ENCODE measurements at regions not wholly inside any gene's neighbourhood (a gene's known extent, or its start where the extent isn't known, plus 50 kb on each side); places are given as distances from the start of the nearest gene placed in this dataset.
"Not testable (repeated sequence)": the region's sequence is repeated elsewhere in the genome, so short reads cannot be mapped to it uniquely, and the experiment has no call there.

DNA sequence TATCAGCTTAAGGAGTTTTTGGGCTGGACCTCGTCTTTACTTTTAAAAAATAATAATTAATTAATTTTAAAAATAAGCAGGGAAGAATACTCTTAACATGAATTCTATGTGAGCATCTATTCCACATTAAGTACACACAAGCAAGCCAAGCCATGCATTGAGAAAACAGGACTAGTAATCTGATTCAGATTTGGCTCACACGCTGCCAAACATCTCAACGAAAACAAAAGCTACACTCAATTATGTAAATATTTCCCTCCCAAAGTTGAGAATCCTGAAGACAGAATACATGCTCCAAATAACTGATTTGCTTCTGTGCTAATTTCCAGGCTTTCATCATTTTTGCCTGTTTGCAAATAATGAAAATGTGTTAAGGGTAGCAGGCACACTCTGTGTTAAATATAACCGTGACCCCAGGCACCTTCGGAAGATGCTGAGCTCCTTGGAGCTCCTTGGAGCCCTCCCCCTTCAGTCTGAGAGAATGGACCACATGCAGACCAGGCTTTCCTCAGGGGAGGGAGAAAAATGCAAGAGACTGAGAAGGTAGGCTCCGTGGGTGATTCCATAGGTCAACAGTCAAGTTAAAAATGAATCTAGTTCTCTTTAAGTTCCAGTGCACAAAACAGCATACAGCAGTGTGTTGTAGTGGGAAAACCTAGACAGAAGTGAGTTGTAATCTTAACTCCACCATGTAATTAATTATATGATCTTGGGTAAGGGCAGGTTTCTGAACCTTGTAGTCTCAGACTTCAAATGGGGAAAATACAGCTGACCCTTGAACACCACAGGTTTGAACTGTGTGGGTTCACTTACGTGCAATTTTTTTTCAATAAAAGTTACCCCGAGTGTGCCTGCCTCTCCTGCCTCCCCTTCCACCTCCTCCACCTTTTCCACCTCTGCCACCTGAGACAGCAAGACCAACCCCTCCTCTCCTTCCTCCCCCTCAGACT is 161.3 kb upstream of the RREB1 start:
- no peak overlapping the region for H3K4me3 ChIP-seq (ENCODE audit: low read depth, low read length)
- TF ChIP-seq, protein P1, sequence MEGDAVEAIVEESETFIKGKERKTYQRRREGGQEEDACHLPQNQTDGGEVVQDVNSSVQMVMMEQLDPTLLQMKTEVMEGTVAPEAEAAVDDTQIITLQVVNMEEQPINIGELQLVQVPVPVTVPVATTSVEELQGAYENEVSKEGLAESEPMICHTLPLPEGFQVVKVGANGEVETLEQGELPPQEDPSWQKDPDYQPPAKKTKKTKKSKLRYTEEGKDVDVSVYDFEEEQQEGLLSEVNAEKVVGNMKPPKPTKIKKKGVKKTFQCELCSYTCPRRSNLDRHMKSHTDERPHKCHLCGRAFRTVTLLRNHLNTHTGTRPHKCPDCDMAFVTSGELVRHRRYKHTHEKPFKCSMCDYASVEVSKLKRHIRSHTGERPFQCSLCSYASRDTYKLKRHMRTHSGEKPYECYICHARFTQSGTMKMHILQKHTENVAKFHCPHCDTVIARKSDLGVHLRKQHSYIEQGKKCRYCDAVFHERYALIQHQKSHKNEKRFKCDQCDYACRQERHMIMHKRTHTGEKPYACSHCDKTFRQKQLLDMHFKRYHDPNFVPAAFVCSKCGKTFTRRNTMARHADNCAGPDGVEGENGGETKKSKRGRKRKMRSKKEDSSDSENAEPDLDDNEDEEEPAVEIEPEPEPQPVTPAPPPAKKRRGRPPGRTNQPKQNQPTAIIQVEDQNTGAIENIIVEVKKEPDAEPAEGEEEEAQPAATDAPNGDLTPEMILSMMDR (IDR thresholded peaks at IDR 0.05; ENCODE audit: low read depth, low read length) = no peak
- peaks cover 22% of the 10 kb centered on the region for H3K9me3 ChIP-seq (ENCODE audit: severe bottlenecking)
- no peak overlapping the region for H3K27ac ChIP-seq
- no peaks in the 10 kb centered on the region for H3K36me3 ChIP-seq
- no peak for DNase-seq
- H3K27me3 ChIP-seq (ENCODE audit: insufficient read depth, low read depth, severe bottlenecking) = no peaks in the 10 kb centered on the region

DNA sequence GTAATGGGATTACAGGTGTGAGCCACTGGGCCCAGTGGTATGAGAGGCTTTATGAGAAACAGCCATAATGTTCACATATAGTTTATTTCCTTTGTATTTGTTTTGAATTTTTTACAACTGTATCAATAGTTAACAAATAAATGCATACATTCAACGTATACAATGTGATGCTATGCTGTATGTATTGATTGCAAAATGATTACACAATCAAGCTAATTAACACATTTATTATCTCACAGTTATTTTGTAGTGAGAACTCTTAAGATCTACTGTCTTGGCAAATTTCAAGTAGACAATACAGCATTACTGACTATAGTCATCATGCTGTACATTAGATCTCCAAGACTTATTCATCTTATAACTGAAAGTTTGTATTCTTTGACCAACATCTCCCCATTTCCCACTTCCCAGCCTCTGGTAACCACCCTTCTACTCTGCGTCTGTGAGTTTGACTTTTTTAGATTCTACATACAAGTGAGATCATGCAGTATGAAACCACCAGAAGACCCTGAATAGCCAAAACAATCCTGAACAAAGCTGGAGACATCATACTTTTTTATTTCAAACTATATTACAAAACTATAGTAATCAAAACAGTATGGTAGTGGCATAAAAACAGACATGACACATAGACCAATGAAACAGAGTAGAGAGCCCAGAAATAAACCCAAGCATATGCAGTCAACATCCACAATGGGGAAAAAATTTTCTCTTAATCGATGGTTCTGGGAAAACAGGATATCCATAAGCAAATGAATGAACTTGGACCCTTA is 157.2 kb upstream of the RREB1 start:
- Histone ChIP-seq H3K36me3 (no peaks in the 10 kb centered on the region), H3K27me3 (ENCODE audit: insufficient read depth, low read depth, severe bottlenecking) (no peaks in the 10 kb centered on the region), H3K27ac (no peak overlapping the region), H3K9me3 (ENCODE audit: severe bottlenecking) (peaks cover 41% of the 10 kb centered on the region), H3K4me3 (ENCODE audit: low read depth, low read length) (no peak overlapping the region)
- TF ChIP-seq, protein P1 (IDR thresholded peaks at IDR 0.05; ENCODE audit: low read depth, low read length) = no peak
- no peak for DNase-seq

DNA sequence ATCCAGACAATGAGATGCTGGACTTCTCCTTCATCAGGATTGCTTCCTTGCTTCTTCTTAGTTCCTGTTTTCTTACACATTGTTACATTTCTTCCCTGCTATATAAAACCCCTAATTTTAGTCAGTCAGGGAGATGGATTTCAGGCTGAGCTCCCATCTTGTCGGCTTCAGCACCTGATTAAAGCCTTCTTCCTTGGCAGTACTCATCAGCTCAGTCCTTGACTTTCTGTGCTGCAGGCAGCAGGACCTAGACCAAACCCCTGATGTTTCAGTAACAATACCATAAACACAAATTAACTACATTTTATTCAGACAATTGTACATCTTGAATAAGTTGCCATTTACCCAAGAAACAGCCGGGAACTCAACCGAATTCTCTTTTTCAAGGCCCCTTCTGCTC is 156.4 kb upstream of the RREB1 start:
- no peaks in the 10 kb centered on the region for H3K36me3 ChIP-seq
- no peak overlapping the region for H3K27ac ChIP-seq
- no peak for DNase-seq
- no peak overlapping the region for H3K4me3 ChIP-seq (ENCODE audit: low read depth, low read length)
- TF ChIP-seq, protein P1 (IDR thresholded peaks at IDR 0.05; ENCODE audit: low read depth, low read length) = no peak
- H3K27me3 ChIP-seq (ENCODE audit: insufficient read depth, low read depth, severe bottlenecking) = no peaks in the 10 kb centered on the region
- peaks cover 45% of the 10 kb centered on the region for H3K9me3 ChIP-seq (ENCODE audit: severe bottlenecking)

DNA sequence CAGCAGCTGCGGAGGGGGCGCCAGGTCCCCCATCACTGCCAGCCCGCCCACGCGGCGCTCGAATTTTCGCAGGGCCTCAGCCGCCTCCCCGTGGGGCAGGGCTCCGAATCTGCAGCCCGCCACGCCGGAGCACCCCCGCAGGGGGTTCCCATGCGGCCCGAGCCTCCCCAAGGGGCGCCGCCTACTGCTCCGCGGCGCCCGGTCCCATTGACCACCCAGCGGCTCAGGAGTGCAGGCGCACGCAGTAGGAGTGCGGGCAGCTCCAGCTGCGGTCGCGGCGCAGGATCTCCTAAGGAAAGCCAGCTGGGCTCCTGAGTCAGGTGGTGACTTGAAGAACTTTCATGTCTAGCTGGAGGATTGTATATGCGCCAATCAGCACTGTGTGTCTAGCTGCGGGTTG is 155.3 kb upstream of the RREB1 start:
- Histone ChIP-seq H3K4me3 (ENCODE audit: low read depth, low read length) (no peak overlapping the region), H3K27ac (no peak overlapping the region), H3K36me3 (no peaks in the 10 kb centered on the region), H3K9me3 (ENCODE audit: severe bottlenecking) (peaks cover 45% of the 10 kb centered on the region), H3K27me3 (ENCODE audit: insufficient read depth, low read depth, severe bottlenecking) (no peaks in the 10 kb centered on the region)
- no peak for DNase-seq
- TF ChIP-seq, protein P1 (IDR thresholded peaks at IDR 0.05; ENCODE audit: low read depth, low read length) = no peak

DNA sequence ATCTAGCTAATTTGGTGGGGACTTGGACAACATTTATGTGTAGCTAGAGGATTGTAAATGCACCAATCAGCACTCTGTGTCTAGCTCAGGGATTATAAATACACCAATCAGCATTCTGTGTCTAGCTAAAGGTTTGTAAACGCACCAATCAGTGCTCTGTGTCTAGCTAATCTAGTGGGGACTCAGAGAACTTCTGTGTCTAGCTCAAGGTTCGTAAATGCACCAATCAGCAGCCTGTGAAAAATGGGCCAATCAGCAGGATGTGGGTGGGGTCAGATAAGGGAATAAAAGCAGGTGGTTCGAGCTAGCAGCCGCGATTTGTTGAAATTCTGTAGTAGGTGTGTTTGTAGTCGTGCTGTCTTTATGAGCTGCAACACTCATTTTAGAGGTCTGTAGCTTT is 154.8 kb upstream of the RREB1 start:
- H3K36me3 ChIP-seq; H3K27me3 ChIP-seq (ENCODE audit: insufficient read depth, low read depth, severe bottlenecking); DNase-seq; H3K4me3 ChIP-seq (ENCODE audit: low read depth, low read length); H3K27ac ChIP-seq: not testable (repeated sequence)
- H3K9me3 ChIP-seq (ENCODE audit: severe bottlenecking) = peaks cover 45% of the 10 kb centered on the region

GRCh38 chr6:6960571-6961251 is 147.1 kb upstream of the RREB1 start:
- TF ChIP-seq, protein P1 (IDR thresholded peaks at IDR 0.05; ENCODE audit: low read depth, low read length) = no peak
- Histone ChIP-seq H3K27me3 (ENCODE audit: insufficient read depth, low read depth, severe bottlenecking) (no peaks in the 10 kb centered on the region), H3K4me3 (ENCODE audit: low read depth, low read length) (no peak overlapping the region), H3K9me3 (ENCODE audit: severe bottlenecking) (peaks cover 4% of the 10 kb centered on the region), H3K27ac (no peak overlapping the region), H3K36me3 (no peaks in the 10 kb centered on the region)
- no peak for DNase-seq

Data from WERI-Rb-1 (cell line).